Hepatocyte (in vitro differentiated cells): ENCODE measurements at regions not wholly inside any gene's neighbourhood (a gene's known extent, or its start where the extent isn't known, plus 50 kb on each side); places are given as distances from the start of the nearest gene placed in this dataset.

ENCODE experiments used
- DNase-seq: peaks from one replicate; pipeline ENCODE4 v3.0.0-alpha.2; 2016; ENCODE audit warnings: low spot score
- H2AFZ ChIP-seq: fragments of 200-600 bp; sonication (generic); 2 replicates; pipeline ENCODE4 v1.6.0; 2016; ENCODE audit warnings: antibody characterized with exemption, mild to moderate bottlenecking
- H3K27ac ChIP-seq: fragments of 200-600 bp; sonication (generic); 2 replicates; pipeline ENCODE4 v1.5.1; 2016; ENCODE audit warnings: mild to moderate bottlenecking
- H3K27me3 ChIP-seq: fragments of 200-600 bp; sonication (generic); 2 replicates; pipeline ENCODE4 v1.6.1; 2016
- H3K36me3 ChIP-seq: fragments of 200-600 bp; sonication (generic); replicated peaks from 2 replicates; pipeline ENCODE4 v1.5.1; 2016; ENCODE audit warnings: low read depth; ENCODE audit not compliant: insufficient read depth
- H3K4me1 ChIP-seq: fragments of 200-600 bp; sonication (generic); 2 replicates; pipeline ENCODE4 v1.5.1; 2016; ENCODE audit warnings: mild to moderate bottlenecking, moderate library complexity; ENCODE audit not compliant: insufficient read depth
- H3K4me2 ChIP-seq: fragments of 200-600 bp; sonication (generic); 2 replicates; pipeline ENCODE4 v1.6.0; 2016
- H3K4me3 ChIP-seq: fragments of 200-600 bp; sonication (generic); 2 replicates; pipeline ENCODE4 v1.5.1; 2016; ENCODE audit warnings: mild to moderate bottlenecking
- H3K79me2 ChIP-seq: fragments of 200-600 bp; sonication (generic); 2 replicates; pipeline ENCODE4 v1.6.0; 2017; ENCODE audit warnings: mild to moderate bottlenecking
- H3K9me2 ChIP-seq: fragments of 200-600 bp; sonication (generic); replicated peaks from 2 replicates; pipeline ENCODE4 v1.6.0; 2017; ENCODE audit warnings: mild to moderate bottlenecking; ENCODE audit not compliant: insufficient read depth
- H3K9me3 ChIP-seq: fragments of 200-600 bp; sonication (generic); 2 replicates; pipeline ENCODE4 v1.5.1; 2016; ENCODE audit warnings: low read depth, mild to moderate bottlenecking
- H4K20me1 ChIP-seq: fragments of 200-600 bp; sonication (generic); 2 replicates; pipeline ENCODE4 v1.6.0; 2016; ENCODE audit warnings: mild to moderate bottlenecking; ENCODE audit not compliant: insufficient read depth, poor library complexity, severe bottlenecking
- CTCF ChIP-seq: fragments of 200-600 bp; sonication (generic); IDR thresholded peaks from 2 replicates; pipeline ENCODE4 v1.5.1; 2016; ENCODE audit warnings: antibody characterized with exemption, mild to moderate bottlenecking; ENCODE audit not compliant: poor library complexity
- EZH2 ChIP-seq: fragments of 200-600 bp; sonication (generic); IDR thresholded peaks from 2 replicates; pipeline ENCODE4 v1.6.1; 2016; ENCODE audit warnings: antibody characterized with exemption, mild to moderate bottlenecking, borderline replicate concordance
- EZH2phosphoT487 ChIP-seq: fragments of 200-600 bp; sonication (generic); IDR thresholded peaks from one replicate; pipeline ENCODE4 v1.6.1; 2018; ENCODE audit warnings: antibody characterized with exemption, mild to moderate bottlenecking, low read depth, moderate library complexity; ENCODE audit not compliant: unreplicated experiment, severe bottlenecking
- WGBS: methylation state at CpG from one replicate; pipeline ENCODE4 v1.1.6; 2016; ENCODE audit warnings: low lambda C conversion rate; ENCODE audit errors: missing lambda C conversion rate; 5-methylcytosine and 5-hydroxymethylcytosine counted together

GRCh38 chr5:126301056-126301455, 122.2 kb upstream of the GRAMD2B start:
- DNase-seq, result no peak
- TF ChIP-seq EZH2, result no peak
- TF ChIP-seq CTCF, result no peak
- TF ChIP-seq EZH2phosphoT487, result no peak
- Histone ChIP-seq H3K79me2 (no peaks in the 10 kb centered on the region), H3K4me1 (no peaks in the 10 kb centered on the region), H3K4me3 (no peak overlapping the region), H3K9me2 (no peaks in the 10 kb centered on the region), H3K27ac (no peak overlapping the region), H3K9me3 (no peaks in the 10 kb centered on the region), H2AFZ (no peak overlapping the region), H4K20me1 (no peaks in the 10 kb centered on the region), H3K27me3 (no peaks in the 10 kb centered on the region), H3K4me2 (no peak overlapping the region), H3K36me3 (no peaks in the 10 kb centered on the region)
- WGBS, result 77% methylated on average over 3 of the region's 3 CpGs

- no peak for TF ChIP-seq EZH2
- TF ChIP-seq CTCF, result no peak
- TF ChIP-seq EZH2phosphoT487, result no peak
- DNase-seq, result no peak
- no peaks in the 10 kb centered on the region for H3K79me2 ChIP-seq
- H3K9me2 ChIP-seq, result no peaks in the 10 kb centered on the region
- H2AFZ ChIP-seq, result no peak overlapping the region
- H3K4me2 ChIP-seq, result no peak overlapping the region
- H3K27me3 ChIP-seq, result no peaks in the 10 kb centered on the region
- H3K4me1 ChIP-seq, result no peaks in the 10 kb centered on the region
- no peak overlapping the region for H3K4me3 ChIP-seq
- no peaks in the 10 kb centered on the region for H3K36me3 ChIP-seq
- H4K20me1 ChIP-seq, result no peaks in the 10 kb centered on the region
- H3K27ac ChIP-seq, result no peak overlapping the region
- H3K9me3 ChIP-seq, result no peaks in the 10 kb centered on the region
Measured at GRCh38 chr5:126309860-126310259, 113.3 kb upstream of the GRAMD2B start.

GRCh38 chr5:126311766-126312165, 111.4 kb upstream of the GRAMD2B start:
- no peak overlapping the region for H3K4me3 ChIP-seq
- H3K9me2 ChIP-seq, result no peaks in the 10 kb centered on the region
- no peaks in the 10 kb centered on the region for H3K79me2 ChIP-seq
- no peak for DNase-seq
- H3K27ac ChIP-seq, result no peak overlapping the region
- 58% methylated on average over 2 of the region's 2 CpGs for WGBS
- no peak overlapping the region for H2AFZ ChIP-seq
- H3K9me3 ChIP-seq, result no peaks in the 10 kb centered on the region
- no peaks in the 10 kb centered on the region for H3K36me3 ChIP-seq
- no peaks in the 10 kb centered on the region for H4K20me1 ChIP-seq
- no peaks in the 10 kb centered on the region for H3K4me1 ChIP-seq
- H3K27me3 ChIP-seq, result no peaks in the 10 kb centered on the region
- TF ChIP-seq EZH2 (no peak), CTCF (no peak), EZH2phosphoT487 (no peak)
- H3K4me2 ChIP-seq, result no peak overlapping the region

- no peak for TF ChIP-seq CTCF
- TF ChIP-seq EZH2, result no peak
- no peak for TF ChIP-seq EZH2phosphoT487
- Histone ChIP-seq H2AFZ (no peak overlapping the region), H3K9me2 (no peaks in the 10 kb centered on the region), H3K79me2 (no peaks in the 10 kb centered on the region), H3K27me3 (no peaks in the 10 kb centered on the region), H4K20me1 (no peaks in the 10 kb centered on the region), H3K27ac (no peak overlapping the region), H3K4me1 (no peaks in the 10 kb centered on the region), H3K9me3 (no peaks in the 10 kb centered on the region), H3K4me3 (no peak overlapping the region), H3K4me2 (no peak overlapping the region), H3K36me3 (no peaks in the 10 kb centered on the region)
- DNase-seq, result no peak
- WGBS, result 76% methylated on average over 3 of the region's 3 CpGs
Measured at GRCh38 chr5:126315341-126315740, 107.9 kb upstream of the GRAMD2B start.
